Ishikawa (cell line): ENCODE measurements at regions not wholly inside any gene's neighbourhood (a gene's known extent, or its start where the extent isn't known, plus 50 kb on each side); places are given as distances from the start of the nearest gene placed in this dataset.

Source experiments
- EP300 ChIP-seq: IDR thresholded peaks from 2 replicates; pipeline ENCODE4 v1.6.1; 2012; ENCODE audit warnings: borderline replicate concordance
- YY1 ChIP-seq: IDR thresholded peaks from 2 replicates; pipeline ENCODE4 v1.6.1; 2012; ENCODE audit warnings: low read depth

- TF ChIP-seq YY1 = no peak
- no peak for TF ChIP-seq EP300
Observed at GRCh38 chr20:11799281-11799684, 118.4 kb upstream of the BTBD3 start.
